BJ (cell line): ENCODE measurements at regions not wholly inside any gene's neighbourhood (a gene's known extent, or its start where the extent isn't known, plus 50 kb on each side); places are given as distances from the start of the nearest gene placed in this dataset.

Source experiments
- CTCF ChIA-PET: fragments of 350-600 bp; formaldehyde crosslinking; extraction: SDS; loops from one replicate; lab custom pipeline; 2021; ENCODE audit warnings: antibody characterized with exemption, inconsistent platforms; lab: Yijun Ruan, JAX
- POLR2A ChIA-PET: fragments of 300-600 bp; sonication (Branson Sonifier 250); formaldehyde crosslinking; extraction: SDS; loops from one replicate; lab custom pipeline; 2021; ENCODE audit warnings: antibody characterized with exemption; lab: Charles Lee
- DNase-seq: peaks from one replicate; pipeline ENCODE4 v3.0.0-alpha.2; 2011; ENCODE audit warnings: low read depth
- H3K27me3 ChIP-seq: 2 replicates; pipeline ENCODE4 v1.6.0; 2011; ENCODE audit warnings: low read length; ENCODE audit not compliant: control insufficient read depth, insufficient read depth
- H3K36me3 ChIP-seq: 2 replicates; pipeline ENCODE4 v1.5.1; 2011; ENCODE audit warnings: low read length; ENCODE audit not compliant: control insufficient read depth, insufficient read depth
- H3K4me3 ChIP-seq: 2 replicates; pipeline ENCODE4 v1.5.1; 2011; ENCODE audit warnings: low read depth, mild to moderate bottlenecking, control low read depth, low read length
- TF ChIP-seq, protein P1 (sequence below): IDR thresholded peaks from 2 replicates; pipeline ENCODE4 v1.5.1; 2011; ENCODE audit warnings: low read depth, mild to moderate bottlenecking, control low read depth, inconsistent platforms, low read length, moderate library complexity; ENCODE audit not compliant: insufficient read depth

DNA sequence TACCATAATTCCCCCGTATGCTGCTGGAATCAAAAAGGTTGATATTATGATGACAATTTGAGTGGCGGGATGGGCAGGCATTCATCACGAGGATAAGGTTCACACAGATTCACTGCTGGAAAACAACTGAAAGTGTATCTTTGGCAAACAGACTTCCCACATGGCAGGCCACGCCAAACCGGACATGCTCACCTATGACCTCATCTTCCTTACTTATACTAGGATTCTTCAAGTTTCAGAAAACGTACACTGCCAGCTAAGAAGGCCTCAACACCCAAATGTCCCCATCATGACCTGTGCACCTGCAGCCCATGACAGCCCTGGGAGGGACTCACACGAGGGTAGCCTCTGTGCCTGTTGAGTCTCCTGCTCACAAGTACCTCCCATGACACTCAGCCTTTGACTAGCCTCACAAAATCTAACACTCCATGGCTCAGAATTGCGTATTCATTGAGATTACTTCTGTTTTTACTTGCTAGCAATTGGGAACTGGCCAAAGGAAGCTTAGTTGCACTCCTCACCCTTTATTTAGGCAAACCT is 259.0 kb upstream of the GHITM start:
- CTCF ChIA-PET, result no interaction called here
- Histone ChIP-seq H3K36me3 (no peaks in the 10 kb centered on the region), H3K27me3 (no peaks in the 10 kb centered on the region), H3K4me3 (no peak overlapping the region)
- POLR2A ChIA-PET, result no interaction called here
- DNase-seq, result no peak
- TF ChIP-seq, protein P1, sequence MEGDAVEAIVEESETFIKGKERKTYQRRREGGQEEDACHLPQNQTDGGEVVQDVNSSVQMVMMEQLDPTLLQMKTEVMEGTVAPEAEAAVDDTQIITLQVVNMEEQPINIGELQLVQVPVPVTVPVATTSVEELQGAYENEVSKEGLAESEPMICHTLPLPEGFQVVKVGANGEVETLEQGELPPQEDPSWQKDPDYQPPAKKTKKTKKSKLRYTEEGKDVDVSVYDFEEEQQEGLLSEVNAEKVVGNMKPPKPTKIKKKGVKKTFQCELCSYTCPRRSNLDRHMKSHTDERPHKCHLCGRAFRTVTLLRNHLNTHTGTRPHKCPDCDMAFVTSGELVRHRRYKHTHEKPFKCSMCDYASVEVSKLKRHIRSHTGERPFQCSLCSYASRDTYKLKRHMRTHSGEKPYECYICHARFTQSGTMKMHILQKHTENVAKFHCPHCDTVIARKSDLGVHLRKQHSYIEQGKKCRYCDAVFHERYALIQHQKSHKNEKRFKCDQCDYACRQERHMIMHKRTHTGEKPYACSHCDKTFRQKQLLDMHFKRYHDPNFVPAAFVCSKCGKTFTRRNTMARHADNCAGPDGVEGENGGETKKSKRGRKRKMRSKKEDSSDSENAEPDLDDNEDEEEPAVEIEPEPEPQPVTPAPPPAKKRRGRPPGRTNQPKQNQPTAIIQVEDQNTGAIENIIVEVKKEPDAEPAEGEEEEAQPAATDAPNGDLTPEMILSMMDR, result no peak

DNA sequence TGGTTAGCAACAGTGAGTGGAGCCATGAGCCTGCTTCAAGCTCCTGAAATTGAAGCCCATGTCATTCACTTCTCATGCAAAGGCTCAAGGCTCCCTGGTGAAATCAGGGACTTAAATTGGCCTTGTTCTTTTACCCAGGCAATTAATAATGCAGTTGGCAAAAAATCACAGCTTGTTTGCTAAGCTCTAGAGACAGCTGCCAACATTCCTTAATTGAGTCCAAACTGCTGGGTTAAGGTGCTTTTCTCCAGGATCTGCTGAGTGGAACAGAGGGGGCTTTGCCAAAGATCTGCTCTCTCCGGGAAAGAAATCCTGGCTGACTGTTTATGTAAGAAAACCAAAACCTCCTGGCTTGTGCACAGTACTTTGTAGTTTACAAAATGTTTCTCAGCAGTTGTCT is 257.6 kb upstream of the GHITM start:
- TF ChIP-seq, protein P1, result no peak
- POLR2A ChIA-PET, result no interaction called here
- DNase-seq, result no peak
- Histone ChIP-seq H3K4me3 (no peak overlapping the region), H3K36me3 (no peaks in the 10 kb centered on the region), H3K27me3 (no peaks in the 10 kb centered on the region)
- CTCF ChIA-PET, result interaction anchor here (1.0 kb wide), 1 partner anchor 10 kb away, joined by 3 read pairs; no protein-coding TSS in a partner anchor

DNA sequence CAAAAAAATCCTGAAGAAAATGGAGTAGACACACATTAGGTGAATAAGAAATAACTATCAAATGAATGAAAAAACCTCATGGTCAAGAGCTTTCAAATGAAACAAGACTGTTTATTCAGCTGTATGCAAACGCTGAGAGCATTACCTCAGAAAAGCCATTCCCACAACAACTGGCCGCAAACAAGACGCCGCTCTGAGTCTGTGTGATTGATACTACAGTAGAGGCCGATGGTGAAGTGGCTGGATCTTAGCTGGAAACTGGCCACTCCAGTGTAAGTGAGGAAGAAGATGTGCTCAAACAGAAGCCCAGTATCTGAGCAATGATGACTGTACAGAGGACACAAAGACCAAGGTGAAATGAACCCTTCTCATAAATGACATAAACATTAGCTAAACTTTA is 252.4 kb upstream of the GHITM start:
- TF ChIP-seq, protein P1, result no peak
- ChIA-PET CTCF (interaction anchor here (1.4 kb wide), 1 partner anchor 15 kb away, joined by 7 read pairs; no protein-coding TSS in a partner anchor), POLR2A (no interaction called here)
- Histone ChIP-seq H3K4me3 (no peak overlapping the region), H3K36me3 (no peaks in the 10 kb centered on the region), H3K27me3 (no peaks in the 10 kb centered on the region)
- no peak for DNase-seq

DNA sequence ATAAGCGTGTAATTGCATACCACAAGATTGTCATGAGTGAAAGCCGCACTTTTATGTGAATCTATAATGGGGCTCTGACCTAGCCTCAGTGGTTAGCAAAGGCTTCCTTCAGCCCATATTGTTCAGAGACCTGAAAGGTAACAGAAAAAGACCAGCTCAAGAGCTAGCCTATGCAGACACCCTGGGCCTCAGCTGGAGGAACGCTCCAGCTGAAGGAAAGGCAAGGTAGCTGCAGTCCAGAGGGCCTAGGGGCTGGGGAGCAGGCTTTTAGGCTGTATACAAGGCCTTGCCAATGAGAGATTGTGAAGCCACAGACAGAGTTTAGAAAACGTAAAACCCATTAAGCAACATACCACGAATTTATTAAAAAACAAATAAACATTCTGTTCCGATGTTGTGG is 246.6 kb upstream of the GHITM start:
- TF ChIP-seq, protein P1, result no peak
- Histone ChIP-seq H3K4me3 (no peak overlapping the region), H3K36me3 (no peaks in the 10 kb centered on the region), H3K27me3 (no peaks in the 10 kb centered on the region)
- no peak for DNase-seq
- POLR2A ChIA-PET, result no interaction called here
- CTCF ChIA-PET, result no interaction called here

DNA sequence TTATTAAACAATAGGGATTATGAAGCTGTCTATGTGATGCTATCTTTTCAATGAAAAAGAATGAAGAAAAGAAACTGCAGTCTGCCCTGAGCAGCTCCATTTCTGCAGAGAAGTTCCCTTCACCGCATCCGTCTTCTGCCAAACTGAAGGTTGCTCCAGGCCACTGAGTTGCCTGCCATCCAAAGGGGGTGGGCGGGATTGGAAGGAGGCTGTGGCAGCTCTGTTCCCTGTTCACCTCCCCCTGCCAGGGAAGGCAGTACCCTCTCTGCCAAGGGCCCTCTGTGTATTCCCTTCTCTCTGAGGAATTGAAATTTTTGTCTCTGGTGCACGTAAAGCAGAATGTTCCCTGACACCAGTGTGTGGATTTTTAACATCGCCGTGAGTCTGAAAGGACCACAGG is 243.1 kb upstream of the GHITM start:
- H3K36me3 ChIP-seq, result no peaks in the 10 kb centered on the region
- TF ChIP-seq, protein P1, result no peak
- DNase-seq, result no peak
- CTCF ChIA-PET, result no interaction called here
- no peak overlapping the region for H3K4me3 ChIP-seq
- no peaks in the 10 kb centered on the region for H3K27me3 ChIP-seq
- POLR2A ChIA-PET, result no interaction called here
